AG10803 (cell line): ENCODE measurements at regions not wholly inside any gene's neighbourhood (a gene's known extent, or its start where the extent isn't known, plus 50 kb on each side); places are given as distances from the start of the nearest gene placed in this dataset.
A peak's percentile ranks its signal among the peaks of the same experiment; 100 is the strongest.
"Not testable (repeated sequence)": the region's sequence is repeated elsewhere in the genome, so short reads cannot be mapped to it uniquely, and the experiment has no call there.

Source experiments
- DNase-seq: peaks from one replicate; pipeline ENCODE4 v3.0.0; 2010; ENCODE audit warnings: low read depth
- H3K4me3 ChIP-seq: 2 replicates; pipeline ENCODE4 v1.5.1; 2011; ENCODE audit warnings: mild to moderate bottlenecking, low read length, control low read depth
- CTCF ChIP-seq: conservative IDR thresholded peaks from 2 replicates; pipeline ENCODE4 v1.5.1; 2011; ENCODE audit warnings: mild to moderate bottlenecking, low read length, control low read depth, inconsistent platforms

GRCh38 chr5:57871496-57871895 lies 388.9 kb upstream of the ACTBL2 start:
- no peak for TF ChIP-seq CTCF
- DNase-seq: no peak
- H3K4me3 ChIP-seq: no peak overlapping the region

GRCh38 chr5:57870267-57870666 lies 387.7 kb upstream of the ACTBL2 start:
- not testable (repeated sequence) for H3K4me3 ChIP-seq, DNase-seq

GRCh38 chr5:57863661-57864060 lies 381.1 kb upstream of the ACTBL2 start:
- TF ChIP-seq CTCF: no peak
- DNase-seq: peak; percentile 76
- H3K4me3 ChIP-seq: no peak overlapping the region

- no peak for TF ChIP-seq CTCF
- no peak overlapping the region for H3K4me3 ChIP-seq
- no peak for DNase-seq
Observed at GRCh38 chr5:57862942-57863341, 380.3 kb upstream of the ACTBL2 start.

GRCh38 chr5:57862471-57862911 lies 379.9 kb upstream of the ACTBL2 start:
- no peak overlapping the region for H3K4me3 ChIP-seq
- TF ChIP-seq CTCF: no peak
- DNase-seq: peak; percentile 93

GRCh38 chr5:57859626-57860025 lies 377.0 kb upstream of the ACTBL2 start:
- no peak overlapping the region for H3K4me3 ChIP-seq
- DNase-seq: no peak
- no peak for TF ChIP-seq CTCF

- no peak overlapping the region for H3K4me3 ChIP-seq
- DNase-seq: no peak
- no peak for TF ChIP-seq CTCF
Observed at GRCh38 chr5:57858905-57859304, 376.3 kb upstream of the ACTBL2 start.

- no peak for DNase-seq
- no peak overlapping the region for H3K4me3 ChIP-seq
- no peak for TF ChIP-seq CTCF
Observed at GRCh38 chr5:57857696-57858095, 375.1 kb upstream of the ACTBL2 start.
